Stimulated activated naive B cell treated with anti-CD40 and anti-IgM and Interleukin-4, amounts not matched to agents 10 μg/mL and 1 μg/mL and 100 μg/mL, for 72 hours (primary cell): ENCODE measurements at regions not wholly inside any gene's neighbourhood (a gene's known extent, or its start where the extent isn't known, plus 50 kb on each side); places are given as distances from the start of the nearest gene placed in this dataset.

ENCODE experiments used
- ATAC-seq, 2 donors: fragments of 150-1000 bp; cut with Tn5 transposase; replicated peaks; 2 replicates each; pipeline ENCODE4 v1.10.0; 2021; ENCODE audit warnings: moderate library complexity in 1 of 2
- DNase-seq: peaks from one replicate; pipeline ENCODE4 v3.0.0; 2021
- H3K27ac Mint-ChIP-seq: one replicate; pipeline ENCODE4 v1.8.0; 2022; ENCODE audit warnings: mild to moderate bottlenecking, mixed read lengths
- H3K27me3 Mint-ChIP-seq, 2 donors: one replicate each; pipeline ENCODE4 v1.8.0; 2022; ENCODE audit warnings: mixed read lengths in 2 of 2
- H3K36me3 Mint-ChIP-seq, 2 donors: one replicate each; pipeline ENCODE4 v1.8.0; 2022; ENCODE audit warnings: mixed read lengths in 2 of 2, mild to moderate bottlenecking in 1 of 2
- H3K4me1 Mint-ChIP-seq, 2 donors: one replicate each; pipeline ENCODE4 v1.8.0; 2022; ENCODE audit warnings: mixed read lengths in 2 of 2, mild to moderate bottlenecking in 1 of 2
- H3K4me3 Mint-ChIP-seq, 2 donors: one replicate each; pipeline ENCODE4 v1.8.0; 2022; ENCODE audit warnings: mild to moderate bottlenecking in 2 of 2, mixed read lengths in 2 of 2, moderate library complexity in 1 of 2
- H3K9me3 Mint-ChIP-seq, 2 donors: one replicate each; pipeline ENCODE4 v1.8.0; 2022; ENCODE audit warnings: mixed read lengths in 2 of 2, mild to moderate bottlenecking in 1 of 2

- Mint-ChIP-seq H3K9me3 (no peaks in the 10 kb centered on the region), H3K36me3 (no peaks in the 10 kb centered on the region), H3K27me3 (no peaks in the 10 kb centered on the region), H3K4me1 (no peaks in the 10 kb centered on the region), H3K4me3 (no peak overlapping the region), H3K27ac (no peak overlapping the region)
- DNase-seq (no peak), ATAC-seq (no peak)
Observed at GRCh38 chr4:165667969-165668368, 205.1 kb upstream of the TLL1 start.

GRCh38 chr4:165668694-165669093, 204.3 kb upstream of the TLL1 start:
- no peaks in the 10 kb centered on the region for H3K27me3 Mint-ChIP-seq
- no peak overlapping the region for H3K4me3 Mint-ChIP-seq
- H3K4me1 Mint-ChIP-seq, result no peaks in the 10 kb centered on the region
- no peaks in the 10 kb centered on the region for H3K36me3 Mint-ChIP-seq
- no peaks in the 10 kb centered on the region for H3K9me3 Mint-ChIP-seq
- DNase-seq (no peak), ATAC-seq (no peak)
- H3K27ac Mint-ChIP-seq, result no peak overlapping the region

- no peak for ATAC-seq
- H3K9me3 Mint-ChIP-seq, result peaks cover 0 to 2% of the 10 kb centered on the region in 2 donors
- no peaks in the 10 kb centered on the region for H3K36me3 Mint-ChIP-seq
- H3K27ac Mint-ChIP-seq, result no peak overlapping the region
- H3K4me1 Mint-ChIP-seq, result no peaks in the 10 kb centered on the region
- no peaks in the 10 kb centered on the region for H3K27me3 Mint-ChIP-seq
- no peak overlapping the region for H3K4me3 Mint-ChIP-seq
- no peak for DNase-seq
Observed at GRCh38 chr4:165677081-165677480, 196.0 kb upstream of the TLL1 start.

- H3K27ac Mint-ChIP-seq, result no peak overlapping the region
- DNase-seq (no peak), ATAC-seq (no peak)
- H3K4me1 Mint-ChIP-seq, result no peaks in the 10 kb centered on the region
- H3K36me3 Mint-ChIP-seq, result no peaks in the 10 kb centered on the region
- H3K4me3 Mint-ChIP-seq, result no peak overlapping the region
- peaks cover 0 to 2% of the 10 kb centered on the region in 2 donors for H3K9me3 Mint-ChIP-seq
- H3K27me3 Mint-ChIP-seq, result no peaks in the 10 kb centered on the region
Observed at GRCh38 chr4:165678236-165678935, 194.7 kb upstream of the TLL1 start.

- Mint-ChIP-seq H3K4me1 (no peaks in the 10 kb centered on the region), H3K36me3 (no peaks in the 10 kb centered on the region), H3K27ac (no peak overlapping the region), H3K4me3 (no peak overlapping the region), H3K27me3 (no peaks in the 10 kb centered on the region), H3K9me3 (peaks cover 0 to 2% of the 10 kb centered on the region in 2 donors)
- ATAC-seq (no peak), DNase-seq (no peak)
Observed at GRCh38 chr4:165678936-165679325, 194.1 kb upstream of the TLL1 start.

GRCh38 chr4:165680821-165681220, 192.2 kb upstream of the TLL1 start:
- Mint-ChIP-seq H3K4me1 (no peaks in the 10 kb centered on the region), H3K36me3 (no peaks in the 10 kb centered on the region), H3K9me3 (peaks cover 0 to 2% of the 10 kb centered on the region in 2 donors), H3K27me3 (no peaks in the 10 kb centered on the region), H3K4me3 (no peak overlapping the region), H3K27ac (no peak overlapping the region)
- no peak for ATAC-seq
- DNase-seq, result no peak

- Mint-ChIP-seq H3K4me1 (no peaks in the 10 kb centered on the region), H3K27me3 (no peaks in the 10 kb centered on the region)
- DNase-seq, result no peak
Observed at GRCh38 chr4:165682611-165683010, 190.4 kb upstream of the TLL1 start.

GRCh38 chr4:165684177-165684805, 188.7 kb upstream of the TLL1 start:
- ATAC-seq (no peak), DNase-seq (no peak)
- H3K9me3 Mint-ChIP-seq, result peaks cover 0 to 2% of the 10 kb centered on the region in 2 donors
- no peaks in the 10 kb centered on the region for H3K27me3 Mint-ChIP-seq
- no peak overlapping the region for H3K27ac Mint-ChIP-seq
- no peaks in the 10 kb centered on the region for H3K36me3 Mint-ChIP-seq
- no peak overlapping the region for H3K4me3 Mint-ChIP-seq
- no peaks in the 10 kb centered on the region for H3K4me1 Mint-ChIP-seq

More at GRCh38 chr4:165682611-165683010, 190.4 kb upstream of the TLL1 start:
- no peak overlapping the region for H3K4me3 Mint-ChIP-seq
- no peaks in the 10 kb centered on the region for H3K36me3 Mint-ChIP-seq
- no peak for ATAC-seq
- H3K9me3 Mint-ChIP-seq, result peaks cover 0 to 2% of the 10 kb centered on the region in 2 donors
- no peak overlapping the region for H3K27ac Mint-ChIP-seq

GRCh38 chr4:165686756-165687155, 186.3 kb upstream of the TLL1 start:
- H3K27ac Mint-ChIP-seq, result no peak overlapping the region
- no peaks in the 10 kb centered on the region for H3K4me1 Mint-ChIP-seq
- no peaks in the 10 kb centered on the region for H3K36me3 Mint-ChIP-seq
- DNase-seq, result no peak
- peaks cover 0 to under 1% of the 10 kb centered on the region in 2 donors for H3K9me3 Mint-ChIP-seq
- no peak for ATAC-seq
- H3K27me3 Mint-ChIP-seq, result no peaks in the 10 kb centered on the region
- H3K4me3 Mint-ChIP-seq, result no peak overlapping the region

- peaks cover 0 to 3% of the 10 kb centered on the region in 2 donors for H3K9me3 Mint-ChIP-seq
Observed at GRCh38 chr4:165689159-165689558, 183.9 kb upstream of the TLL1 start.

GRCh38 chr4:165692082-165692481, 181.0 kb upstream of the TLL1 start:
- Mint-ChIP-seq H3K27me3 (no peaks in the 10 kb centered on the region), H3K4me3 (no peak overlapping the region), H3K4me1 (no peaks in the 10 kb centered on the region), H3K27ac (no peak overlapping the region), H3K9me3 (peaks cover 0 to 3% of the 10 kb centered on the region in 2 donors), H3K36me3 (no peaks in the 10 kb centered on the region)
- no peak for DNase-seq
- no peak for ATAC-seq

More at GRCh38 chr4:165689159-165689558, 183.9 kb upstream of the TLL1 start:
- no peak for ATAC-seq
- no peaks in the 10 kb centered on the region for H3K4me1 Mint-ChIP-seq
- no peak overlapping the region for H3K4me3 Mint-ChIP-seq
- no peaks in the 10 kb centered on the region for H3K27me3 Mint-ChIP-seq
- DNase-seq, result no peak
- H3K36me3 Mint-ChIP-seq, result no peaks in the 10 kb centered on the region
- H3K27ac Mint-ChIP-seq, result no peak overlapping the region

- Mint-ChIP-seq H3K4me1 (no peaks in the 10 kb centered on the region), H3K27ac (no peak overlapping the region), H3K9me3 (peaks cover 0 to under 1% of the 10 kb centered on the region in 2 donors), H3K27me3 (no peaks in the 10 kb centered on the region), H3K4me3 (no peak overlapping the region), H3K36me3 (no peaks in the 10 kb centered on the region)
- no peak for DNase-seq
- no peak for ATAC-seq
Observed at GRCh38 chr4:165698272-165698671, 174.8 kb upstream of the TLL1 start.

GRCh38 chr4:165699055-165699454, 174.0 kb upstream of the TLL1 start:
- no peak overlapping the region for H3K27ac Mint-ChIP-seq
- H3K36me3 Mint-ChIP-seq, result no peaks in the 10 kb centered on the region
- H3K9me3 Mint-ChIP-seq, result no peaks in the 10 kb centered on the region
- no peak for DNase-seq
- H3K27me3 Mint-ChIP-seq, result no peaks in the 10 kb centered on the region
- H3K4me3 Mint-ChIP-seq, result no peak overlapping the region
- H3K4me1 Mint-ChIP-seq, result no peaks in the 10 kb centered on the region
- no peak for ATAC-seq

GRCh38 chr4:165700855-165701254, 172.2 kb upstream of the TLL1 start:
- Mint-ChIP-seq H3K36me3 (no peaks in the 10 kb centered on the region), H3K4me1 (no peaks in the 10 kb centered on the region), H3K9me3 (no peaks in the 10 kb centered on the region), H3K27me3 (no peaks in the 10 kb centered on the region), H3K4me3 (no peak overlapping the region), H3K27ac (no peak overlapping the region)
- DNase-seq, result no peak
- peak; percentile 41 to 42 for ATAC-seq

- Mint-ChIP-seq H3K27me3 (no peaks in the 10 kb centered on the region), H3K9me3 (no peaks in the 10 kb centered on the region), H3K4me1 (no peaks in the 10 kb centered on the region), H3K36me3 (no peaks in the 10 kb centered on the region), H3K4me3 (no peak overlapping the region), H3K27ac (no peak overlapping the region)
- ATAC-seq (no peak), DNase-seq (no peak)
Observed at GRCh38 chr4:165707128-165707527, 165.9 kb upstream of the TLL1 start.
